Nephron progenitor cell (in vitro differentiated cells): ENCODE measurements at regions not wholly inside any gene's neighbourhood (a gene's known extent, or its start where the extent isn't known, plus 50 kb on each side); places are given as distances from the start of the nearest gene placed in this dataset.
"Not testable (repeated sequence)": the region's sequence is repeated elsewhere in the genome, so short reads cannot be mapped to it uniquely, and the experiment has no call there.

Experiments
- DNase-seq: peaks from one replicate; pipeline ENCODE4 v3.0.0; 2021
- H3K27ac Mint-ChIP-seq: 2 replicates; pipeline ENCODE4 v1.8.0; 2021; ENCODE audit warnings: mild to moderate bottlenecking, moderate library complexity, mixed read lengths
- H3K27me3 Mint-ChIP-seq: 2 replicates; pipeline ENCODE4 v1.8.0; 2021; ENCODE audit warnings: mild to moderate bottlenecking, low read depth, mixed read lengths; ENCODE audit not compliant: poor library complexity
- H3K36me3 Mint-ChIP-seq: 2 replicates; pipeline ENCODE4 v1.8.0; 2021; ENCODE audit warnings: low read depth, mixed read lengths
- H3K4me1 Mint-ChIP-seq: 2 replicates; pipeline ENCODE4 v1.8.0; 2021; ENCODE audit warnings: mixed read lengths
- H3K4me3 Mint-ChIP-seq: 2 replicates; pipeline ENCODE4 v1.8.0; 2021; ENCODE audit warnings: mild to moderate bottlenecking, moderate library complexity, mixed read lengths
- H3K9me3 Mint-ChIP-seq: 2 replicates; pipeline ENCODE4 v1.8.0; 2021; ENCODE audit warnings: mild to moderate bottlenecking, moderate library complexity, mixed read lengths
- TF ChIP-seq, protein P1 (sequence below): fragments of 200-600 bp; sonication (generic); IDR thresholded peaks from 2 replicates; pipeline ENCODE4 v1.5.0; 2021; ENCODE audit warnings: antibody characterized with exemption

DNA sequence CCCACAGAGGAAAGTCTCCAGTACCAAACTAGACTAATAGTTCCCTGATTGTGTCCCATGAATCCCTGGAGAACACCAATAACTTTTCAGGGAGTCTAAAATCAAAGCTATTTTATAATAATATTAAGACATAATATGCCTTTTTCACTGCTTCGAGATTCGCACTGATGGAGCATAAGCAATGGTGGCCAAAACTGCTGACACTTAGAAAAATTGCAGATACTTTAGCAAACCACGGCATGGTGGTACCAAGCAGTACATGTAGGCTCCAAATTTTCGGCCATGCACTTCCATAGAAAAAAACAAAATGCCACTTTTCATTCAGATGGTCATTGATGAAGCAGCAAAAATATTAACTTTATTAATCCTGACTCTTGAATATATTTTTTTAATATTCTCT, 100.3 kb upstream of the PCSK1 start:
- Mint-ChIP-seq H3K9me3 (peaks cover 4% of the 10 kb centered on the region), H3K4me1 (no peaks in the 10 kb centered on the region), H3K36me3 (no peaks in the 10 kb centered on the region), H3K27ac (no peak overlapping the region), H3K27me3 (peaks cover 4% of the 10 kb centered on the region), H3K4me3 (no peak overlapping the region)
- TF ChIP-seq, protein P1, sequence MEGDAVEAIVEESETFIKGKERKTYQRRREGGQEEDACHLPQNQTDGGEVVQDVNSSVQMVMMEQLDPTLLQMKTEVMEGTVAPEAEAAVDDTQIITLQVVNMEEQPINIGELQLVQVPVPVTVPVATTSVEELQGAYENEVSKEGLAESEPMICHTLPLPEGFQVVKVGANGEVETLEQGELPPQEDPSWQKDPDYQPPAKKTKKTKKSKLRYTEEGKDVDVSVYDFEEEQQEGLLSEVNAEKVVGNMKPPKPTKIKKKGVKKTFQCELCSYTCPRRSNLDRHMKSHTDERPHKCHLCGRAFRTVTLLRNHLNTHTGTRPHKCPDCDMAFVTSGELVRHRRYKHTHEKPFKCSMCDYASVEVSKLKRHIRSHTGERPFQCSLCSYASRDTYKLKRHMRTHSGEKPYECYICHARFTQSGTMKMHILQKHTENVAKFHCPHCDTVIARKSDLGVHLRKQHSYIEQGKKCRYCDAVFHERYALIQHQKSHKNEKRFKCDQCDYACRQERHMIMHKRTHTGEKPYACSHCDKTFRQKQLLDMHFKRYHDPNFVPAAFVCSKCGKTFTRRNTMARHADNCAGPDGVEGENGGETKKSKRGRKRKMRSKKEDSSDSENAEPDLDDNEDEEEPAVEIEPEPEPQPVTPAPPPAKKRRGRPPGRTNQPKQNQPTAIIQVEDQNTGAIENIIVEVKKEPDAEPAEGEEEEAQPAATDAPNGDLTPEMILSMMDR, result no peak
- DNase-seq, result no peak

DNA sequence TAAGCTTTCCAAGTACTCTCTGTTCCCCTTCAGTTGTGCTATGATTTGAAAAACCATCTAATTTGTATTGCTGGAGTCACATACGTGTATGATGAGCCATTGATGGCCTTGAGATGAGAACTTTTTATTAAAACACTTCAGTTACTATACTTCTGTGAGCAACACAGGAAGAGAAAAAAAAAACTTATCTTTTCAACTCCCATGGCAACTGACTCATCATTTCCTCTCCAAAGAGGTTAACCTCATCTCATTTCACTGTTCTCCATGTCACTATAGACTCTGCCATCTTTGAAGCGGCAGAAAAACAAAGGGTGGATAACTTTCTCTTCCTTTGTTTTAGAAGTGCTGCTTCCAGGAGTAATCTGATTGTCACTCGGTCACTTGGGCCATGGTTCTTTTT, 104.3 kb upstream of the PCSK1 start:
- Mint-ChIP-seq H3K27ac (no peak overlapping the region), H3K27me3 (no peaks in the 10 kb centered on the region), H3K4me1 (no peaks in the 10 kb centered on the region), H3K9me3 (peaks cover 4% of the 10 kb centered on the region), H3K36me3 (no peaks in the 10 kb centered on the region), H3K4me3 (no peak overlapping the region)
- TF ChIP-seq, protein P1, result no peak
- DNase-seq, result no peak

DNA sequence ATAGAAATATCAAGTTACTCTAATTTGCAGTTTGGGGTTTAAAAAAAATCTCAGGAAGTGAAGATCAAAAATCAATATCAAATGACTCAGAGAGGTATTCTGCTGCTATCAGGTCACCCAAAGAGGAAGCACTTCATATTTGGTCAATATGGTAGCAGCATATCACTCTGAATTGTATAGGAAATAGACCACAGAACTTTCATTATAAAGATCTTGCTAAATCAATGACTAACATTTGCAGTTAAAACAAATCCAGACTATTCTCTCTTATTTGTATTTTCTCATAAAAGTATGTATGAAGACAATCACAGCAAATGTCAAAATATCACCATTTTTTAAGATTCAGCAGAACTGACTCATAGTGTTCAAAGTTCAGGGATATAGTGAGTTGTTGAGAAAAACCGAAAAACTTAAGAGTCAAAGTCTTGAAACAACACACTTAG, 105.8 kb upstream of the PCSK1 start:
- no peak overlapping the region for H3K27ac Mint-ChIP-seq
- TF ChIP-seq, protein P1, result no peak
- no peak overlapping the region for H3K4me3 Mint-ChIP-seq
- DNase-seq, result no peak
- H3K9me3 Mint-ChIP-seq, result peaks cover 4% of the 10 kb centered on the region
- no peaks in the 10 kb centered on the region for H3K4me1 Mint-ChIP-seq
- H3K27me3 Mint-ChIP-seq, result no peaks in the 10 kb centered on the region
- H3K36me3 Mint-ChIP-seq, result no peaks in the 10 kb centered on the region

DNA sequence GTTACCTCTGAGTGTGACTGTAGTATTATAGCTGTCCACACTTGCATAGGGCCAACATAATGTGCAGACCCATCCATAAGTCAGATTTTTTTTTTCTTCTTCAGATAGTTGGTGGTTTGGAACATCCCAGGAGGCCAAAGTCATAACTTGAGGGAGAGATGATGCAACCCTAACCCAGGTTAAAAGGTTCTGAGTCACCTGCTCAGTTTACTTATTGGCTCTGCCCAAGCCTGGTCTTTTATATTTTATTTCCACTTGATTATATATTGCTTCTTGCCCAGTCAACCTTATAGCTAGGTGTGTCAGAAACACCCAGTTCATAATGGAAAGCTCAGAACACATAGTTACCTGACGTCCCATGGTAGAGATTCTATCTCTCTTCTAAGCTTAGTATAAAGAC, 113.1 kb upstream of the PCSK1 start:
- no peak overlapping the region for H3K4me3 Mint-ChIP-seq
- TF ChIP-seq, protein P1, result no peak
- no peaks in the 10 kb centered on the region for H3K27me3 Mint-ChIP-seq
- peaks cover 6% of the 10 kb centered on the region for H3K9me3 Mint-ChIP-seq
- no peaks in the 10 kb centered on the region for H3K36me3 Mint-ChIP-seq
- DNase-seq, result no peak
- no peak overlapping the region for H3K27ac Mint-ChIP-seq
- H3K4me1 Mint-ChIP-seq, result no peaks in the 10 kb centered on the region

DNA sequence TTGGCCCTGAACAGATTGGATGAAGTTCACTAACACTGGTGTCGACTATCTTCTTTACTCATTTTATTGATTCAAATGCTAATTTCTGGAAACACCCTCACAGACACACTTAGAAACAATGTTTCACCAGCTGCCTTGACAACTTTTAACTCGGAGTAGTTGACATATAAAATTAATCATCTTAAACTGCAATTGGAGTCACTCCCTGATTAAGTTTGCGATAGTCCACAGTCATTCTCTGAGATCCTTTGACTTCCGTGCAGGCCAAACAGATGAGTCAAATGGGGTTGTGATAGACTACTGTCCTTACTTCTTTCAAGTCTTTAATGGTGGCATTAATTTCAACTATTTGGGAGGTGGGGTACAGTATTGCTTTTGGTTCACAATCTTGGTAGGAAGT, 114.4 kb upstream of the PCSK1 start:
- TF ChIP-seq, protein P1, result no peak
- H3K27me3 Mint-ChIP-seq, result no peaks in the 10 kb centered on the region

DNA sequence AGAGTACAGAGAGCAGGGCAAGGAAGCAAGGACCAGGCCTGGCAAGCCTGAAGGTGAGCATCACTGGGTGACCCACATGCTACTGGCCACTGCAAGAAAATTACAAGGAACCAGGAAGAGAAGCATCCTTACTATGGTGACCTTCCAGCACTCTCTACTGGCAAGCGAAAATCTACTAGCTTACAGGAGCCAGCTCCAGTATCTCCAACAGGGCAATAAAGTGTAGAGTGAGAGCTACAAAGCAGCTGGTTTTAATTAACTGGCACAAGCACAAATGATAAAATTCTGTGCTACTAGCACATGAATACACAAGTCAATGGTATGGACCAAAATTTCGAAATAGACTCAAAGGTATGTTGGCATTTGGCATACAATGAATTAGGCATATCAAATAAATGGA, 113.3 kb upstream of the CAST start:
- TF ChIP-seq, protein P1, result no peak
- no peak for DNase-seq
- no peaks in the 10 kb centered on the region for H3K4me1 Mint-ChIP-seq
- H3K27me3 Mint-ChIP-seq, result no peaks in the 10 kb centered on the region
- no peak overlapping the region for H3K4me3 Mint-ChIP-seq
- H3K27ac Mint-ChIP-seq, result no peak overlapping the region
- peaks cover 13% of the 10 kb centered on the region for H3K9me3 Mint-ChIP-seq
- no peaks in the 10 kb centered on the region for H3K36me3 Mint-ChIP-seq

More for the DNA sequence above, 114.4 kb upstream of the PCSK1 start:
- Mint-ChIP-seq H3K27ac (no peak overlapping the region), H3K9me3 (peaks cover 11% of the 10 kb centered on the region), H3K4me3 (no peak overlapping the region), H3K36me3 (no peaks in the 10 kb centered on the region), H3K4me1 (no peaks in the 10 kb centered on the region)
- no peak for DNase-seq

DNA sequence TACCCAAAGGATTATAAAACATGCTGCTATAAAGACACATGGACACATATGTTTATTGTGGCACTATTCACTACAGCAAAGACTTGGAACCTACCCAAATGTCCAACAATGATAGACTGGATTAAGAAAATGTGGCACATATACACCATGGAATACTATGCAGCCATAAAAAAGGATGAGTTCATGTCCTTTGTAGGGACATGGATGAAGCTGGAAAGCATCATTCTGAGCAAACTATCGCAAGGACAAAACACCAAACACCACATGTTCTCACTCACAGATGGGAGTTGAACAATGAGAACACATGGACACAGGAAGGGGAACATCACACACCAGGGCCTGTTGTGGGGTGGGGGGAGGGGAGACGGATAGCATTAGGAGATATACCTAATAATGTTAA, 101.3 kb upstream of the CAST start:
- H3K27me3 Mint-ChIP-seq, H3K36me3 Mint-ChIP-seq: not testable (repeated sequence)

More for the DNA sequence above, 101.3 kb upstream of the CAST start:
- H3K27ac Mint-ChIP-seq, DNase-seq, H3K4me1 Mint-ChIP-seq, H3K4me3 Mint-ChIP-seq: not testable (repeated sequence)
- peaks cover 19% of the 10 kb centered on the region for H3K9me3 Mint-ChIP-seq
